Smooth muscle cell (in vitro differentiated cells): ENCODE measurements at regions not wholly inside any gene's neighbourhood (a gene's known extent, or its start where the extent isn't known, plus 50 kb on each side); places are given as distances from the start of the nearest gene placed in this dataset.

Source experiments
- DNase-seq: peaks from one replicate; lab custom pipeline; 2025; ENCODE audit not compliant: unreplicated experiment; lab: John Stamatoyannopoulos, UW
- H2AFZ ChIP-seq: fragments of 200-600 bp; sonication (generic); 2 replicates; pipeline ENCODE4 v1.6.0; 2016; ENCODE audit warnings: antibody characterized with exemption, low read depth, mild to moderate bottlenecking
- H3F3A ChIP-seq: fragments of 200-600 bp; sonication (generic); 2 replicates; pipeline ENCODE4 v1.6.0; 2017; ENCODE audit warnings: antibody characterized with exemption, low read depth
- H3K27ac ChIP-seq: fragments of 200-600 bp; sonication (generic); 2 replicates; pipeline ENCODE4 v1.5.1; 2016; ENCODE audit warnings: low read depth, mild to moderate bottlenecking
- H3K27me3 ChIP-seq: fragments of 200-600 bp; sonication (generic); 2 replicates; pipeline ENCODE4 v1.6.1; 2016; ENCODE audit warnings: low read depth, mild to moderate bottlenecking
- H3K36me3 ChIP-seq: fragments of 200-600 bp; sonication (generic); 2 replicates; pipeline ENCODE4 v1.5.1; 2016; ENCODE audit warnings: low read depth
- H3K4me1 ChIP-seq: fragments of 200-600 bp; sonication (generic); 2 replicates; pipeline ENCODE4 v1.5.1; 2016; ENCODE audit warnings: low read depth
- H3K4me2 ChIP-seq: fragments of 200-600 bp; sonication (generic); 2 replicates; pipeline ENCODE4 v1.6.0; 2016; ENCODE audit warnings: mild to moderate bottlenecking
- H3K4me3 ChIP-seq: fragments of 200-600 bp; sonication (generic); 2 replicates; pipeline ENCODE4 v1.5.1; 2016; ENCODE audit warnings: mild to moderate bottlenecking
- H3K79me2 ChIP-seq: fragments of 200-600 bp; sonication (generic); 2 replicates; pipeline ENCODE4 v1.6.0; 2016; ENCODE audit warnings: low read depth, mild to moderate bottlenecking
- H3K9ac ChIP-seq: fragments of 200-600 bp; sonication (generic); 2 replicates; pipeline ENCODE4 v1.6.0; 2016; ENCODE audit warnings: low read depth
- H3K9me3 ChIP-seq: fragments of 200-600 bp; sonication (generic); replicated peaks from 2 replicates; pipeline ENCODE4 v1.5.1; 2016; ENCODE audit warnings: low read depth
- H4K20me1 ChIP-seq: fragments of 200-600 bp; sonication (generic); 2 replicates; pipeline ENCODE4 v1.6.0; 2016; ENCODE audit warnings: low read depth
- WGBS: methylation state at CpG from one replicate; pipeline ENCODE4 v1.1.7; 2016; ENCODE audit warnings: low lambda C conversion rate; 5-methylcytosine and 5-hydroxymethylcytosine counted together
- TF ChIP-seq, protein P1 (sequence below): fragments of 200-600 bp; sonication (generic); IDR thresholded peaks from 2 replicates; pipeline ENCODE4 v1.5.1; 2017; ENCODE audit warnings: borderline replicate concordance, mild to moderate bottlenecking, antibody characterized with exemption; ENCODE audit not compliant: insufficient read depth, poor library complexity, severe bottlenecking

GRCh38 chr3:182180654-182181385 lies 469.1 kb downstream of the SOX2 start:
- WGBS, result 48% methylated on average over 9 of the region's 9 CpGs
- H3K4me2 ChIP-seq, result no peak overlapping the region

GRCh38 chr3:182182531-182182968 lies 470.8 kb downstream of the SOX2 start:
- Histone ChIP-seq H3K9me3 (no peaks in the 10 kb centered on the region), H3K4me3 (no peak overlapping the region), H2AFZ (no peak overlapping the region), H3K4me1 (peaks cover 16% of the 10 kb centered on the region), H3K27me3 (peaks cover 17% of the 10 kb centered on the region), H3K36me3 (no peaks in the 10 kb centered on the region), H3K79me2 (no peaks in the 10 kb centered on the region), H3K4me2 (no peak overlapping the region), H3K9ac (no peak overlapping the region), H4K20me1 (no peaks in the 10 kb centered on the region), H3K27ac (no peak overlapping the region), H3F3A (no peaks in the 10 kb centered on the region)
- WGBS, result 77% methylated on average over 5 of the region's 5 CpGs
- TF ChIP-seq, protein P1, sequence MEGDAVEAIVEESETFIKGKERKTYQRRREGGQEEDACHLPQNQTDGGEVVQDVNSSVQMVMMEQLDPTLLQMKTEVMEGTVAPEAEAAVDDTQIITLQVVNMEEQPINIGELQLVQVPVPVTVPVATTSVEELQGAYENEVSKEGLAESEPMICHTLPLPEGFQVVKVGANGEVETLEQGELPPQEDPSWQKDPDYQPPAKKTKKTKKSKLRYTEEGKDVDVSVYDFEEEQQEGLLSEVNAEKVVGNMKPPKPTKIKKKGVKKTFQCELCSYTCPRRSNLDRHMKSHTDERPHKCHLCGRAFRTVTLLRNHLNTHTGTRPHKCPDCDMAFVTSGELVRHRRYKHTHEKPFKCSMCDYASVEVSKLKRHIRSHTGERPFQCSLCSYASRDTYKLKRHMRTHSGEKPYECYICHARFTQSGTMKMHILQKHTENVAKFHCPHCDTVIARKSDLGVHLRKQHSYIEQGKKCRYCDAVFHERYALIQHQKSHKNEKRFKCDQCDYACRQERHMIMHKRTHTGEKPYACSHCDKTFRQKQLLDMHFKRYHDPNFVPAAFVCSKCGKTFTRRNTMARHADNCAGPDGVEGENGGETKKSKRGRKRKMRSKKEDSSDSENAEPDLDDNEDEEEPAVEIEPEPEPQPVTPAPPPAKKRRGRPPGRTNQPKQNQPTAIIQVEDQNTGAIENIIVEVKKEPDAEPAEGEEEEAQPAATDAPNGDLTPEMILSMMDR, result no peak
- no peak for DNase-seq

More at GRCh38 chr3:182180654-182181385, 469.1 kb downstream of the SOX2 start:
- Histone ChIP-seq H3F3A (no peaks in the 10 kb centered on the region), H3K9me3 (no peaks in the 10 kb centered on the region), H3K4me3 (no peak overlapping the region), H3K27ac (no peak overlapping the region), H3K79me2 (no peaks in the 10 kb centered on the region), H4K20me1 (no peaks in the 10 kb centered on the region), H3K9ac (no peak overlapping the region), H3K4me1 (peaks cover 16% of the 10 kb centered on the region), H3K36me3 (no peaks in the 10 kb centered on the region), H3K27me3 (peaks cover 17% of the 10 kb centered on the region), H2AFZ (no peak overlapping the region)
- no peak for DNase-seq
- TF ChIP-seq, protein P1, result no peak

- Histone ChIP-seq H3K4me1 (peaks cover 16% of the 10 kb centered on the region), H3K79me2 (no peaks in the 10 kb centered on the region), H3F3A (no peaks in the 10 kb centered on the region), H3K27me3 (peaks cover 17% of the 10 kb centered on the region), H3K4me3 (no peak overlapping the region), H3K9me3 (no peaks in the 10 kb centered on the region), H3K36me3 (no peaks in the 10 kb centered on the region), H3K27ac (no peak overlapping the region), H3K9ac (no peak overlapping the region), H4K20me1 (no peaks in the 10 kb centered on the region), H2AFZ (no peak overlapping the region), H3K4me2 (no peak overlapping the region)
- no peak for DNase-seq
- TF ChIP-seq, protein P1, result no peak
- 43% methylated on average over 6 of the region's 6 CpGs for WGBS
Measured at GRCh38 chr3:182183716-182184430, 472.1 kb downstream of the SOX2 start.
